ENCODE measurements at regions not wholly inside any gene's neighbourhood (a gene's known extent, or its start where the extent isn't known, plus 50 kb on each side); places are given as distances from the start of the nearest gene placed in this dataset.

GRCh38 chr7:25521236-25521635 lies 292.9 kb upstream of the NPVF start:
- H3K36me3 ChIP-seq: no peaks in the 10 kb centered on the region
- H3K27ac ChIP-seq: no peak overlapping the region
- intact Hi-C loops (cut with DNase I): no loop called here
- TF ChIP-seq POLR2A (IDR thresholded peaks at IDR 0.05) (no peak), CTCF (IDR thresholded peaks at IDR 0.05) (no peak), EP300 (IDR thresholded peaks at IDR 0.05) (no peak), POLR2AphosphoS5 (IDR thresholded peaks at IDR 0.05) (no peak)
- no peaks in the 10 kb centered on the region for H3K27me3 ChIP-seq
- H3K4me3 ChIP-seq: no peak overlapping the region
- 94 to 98% methylated on average over 6 of the region's 6 CpGs for WGBS, 2 donors
- DNase-seq: no peak
- no peaks in the 10 kb centered on the region for H3K4me1 ChIP-seq
- no peaks in the 10 kb centered on the region for H3K9me3 ChIP-seq

GRCh38 chr7:25522727-25523126 lies 294.4 kb upstream of the NPVF start:
- Histone ChIP-seq H3K4me3 (no peak overlapping the region), H3K9me3 (no peaks in the 10 kb centered on the region), H3K4me1 (no peaks in the 10 kb centered on the region), H3K27me3 (no peaks in the 10 kb centered on the region), H3K36me3 (no peaks in the 10 kb centered on the region), H3K27ac (no peak overlapping the region)
- intact Hi-C loops (cut with DNase I): no loop called here
- no peak for DNase-seq
- no peak for TF ChIP-seq POLR2A (IDR thresholded peaks at IDR 0.05)
- no peak for TF ChIP-seq EP300 (IDR thresholded peaks at IDR 0.05)
- no peak for TF ChIP-seq CTCF (IDR thresholded peaks at IDR 0.05)
- TF ChIP-seq POLR2AphosphoS5 (IDR thresholded peaks at IDR 0.05): no peak

- no peaks in the 10 kb centered on the region for H3K36me3 ChIP-seq
- TF ChIP-seq EP300 (IDR thresholded peaks at IDR 0.05): no peak
- TF ChIP-seq POLR2A (IDR thresholded peaks at IDR 0.05): no peak
- TF ChIP-seq CTCF (IDR thresholded peaks at IDR 0.05): no peak
- no peak for TF ChIP-seq POLR2AphosphoS5 (IDR thresholded peaks at IDR 0.05)
- H3K27ac ChIP-seq: no peak overlapping the region
- intact Hi-C loops (cut with DNase I): no loop called here
- WGBS, 2 donors: 79 to 81% methylated on average over 7 of the region's 7 CpGs
- H3K4me3 ChIP-seq: no peak overlapping the region
- DNase-seq: no peak
- no peaks in the 10 kb centered on the region for H3K9me3 ChIP-seq
- no peaks in the 10 kb centered on the region for H3K27me3 ChIP-seq
- H3K4me1 ChIP-seq: no peaks in the 10 kb centered on the region
Measured at GRCh38 chr7:25527665-25528170, 299.4 kb upstream of the NPVF start.

GRCh38 chr7:25529320-25529719 lies 301.0 kb upstream of the NPVF start:
- Histone ChIP-seq H3K27ac (no peak overlapping the region), H3K36me3 (no peaks in the 10 kb centered on the region), H3K27me3 (no peaks in the 10 kb centered on the region), H3K4me3 (no peak overlapping the region), H3K4me1 (no peaks in the 10 kb centered on the region), H3K9me3 (no peaks in the 10 kb centered on the region)
- WGBS, 2 donors: 90 to 93% methylated on average over 15 of the region's 15 CpGs
- no peak for DNase-seq
- intact Hi-C loops (cut with DNase I): no loop called here
- TF ChIP-seq POLR2AphosphoS5 (IDR thresholded peaks at IDR 0.05): no peak
- no peak for TF ChIP-seq POLR2A (IDR thresholded peaks at IDR 0.05)
- TF ChIP-seq CTCF (IDR thresholded peaks at IDR 0.05): no peak
- TF ChIP-seq EP300 (IDR thresholded peaks at IDR 0.05): no peak

- TF ChIP-seq CTCF (IDR thresholded peaks at IDR 0.05) (no peak), POLR2AphosphoS5 (IDR thresholded peaks at IDR 0.05) (no peak), POLR2A (IDR thresholded peaks at IDR 0.05) (no peak), EP300 (IDR thresholded peaks at IDR 0.05) (no peak)
- no peak for DNase-seq
- intact Hi-C loops (cut with DNase I): no loop called here
Measured at GRCh38 chr7:25536851-25537250, 308.6 kb upstream of the NPVF start.

More at GRCh38 chr7:25536851-25537250, 308.6 kb upstream of the NPVF start:
- 78 to 85% methylated on average over 4 of the region's 4 CpGs for WGBS, 2 donors
- Histone ChIP-seq H3K36me3 (no peaks in the 10 kb centered on the region), H3K27me3 (no peaks in the 10 kb centered on the region), H3K27ac (no peak overlapping the region), H3K4me1 (no peaks in the 10 kb centered on the region), H3K4me3 (no peak overlapping the region), H3K9me3 (no peaks in the 10 kb centered on the region)

Measured in sigmoid colon (tissue), 6 donors.